22Rv1 (cell line): ENCODE measurements at regions not wholly inside any gene's neighbourhood (a gene's known extent, or its start where the extent isn't known, plus 50 kb on each side); places are given as distances from the start of the nearest gene placed in this dataset.

ENCODE experiments used
- ZFX ChIP-seq: fragments of 450-650 bp; IDR thresholded peaks from 2 replicates; pipeline ENCODE4 v1.6.1; 2017; ENCODE audit warnings: antibody characterized with exemption, borderline replicate concordance
- TF ChIP-seq, protein P1 (sequence below): fragments of 450-650 bp; IDR thresholded peaks from 2 replicates; pipeline ENCODE4 v1.5.1; 2017; ENCODE audit warnings: mild to moderate bottlenecking

DNA sequence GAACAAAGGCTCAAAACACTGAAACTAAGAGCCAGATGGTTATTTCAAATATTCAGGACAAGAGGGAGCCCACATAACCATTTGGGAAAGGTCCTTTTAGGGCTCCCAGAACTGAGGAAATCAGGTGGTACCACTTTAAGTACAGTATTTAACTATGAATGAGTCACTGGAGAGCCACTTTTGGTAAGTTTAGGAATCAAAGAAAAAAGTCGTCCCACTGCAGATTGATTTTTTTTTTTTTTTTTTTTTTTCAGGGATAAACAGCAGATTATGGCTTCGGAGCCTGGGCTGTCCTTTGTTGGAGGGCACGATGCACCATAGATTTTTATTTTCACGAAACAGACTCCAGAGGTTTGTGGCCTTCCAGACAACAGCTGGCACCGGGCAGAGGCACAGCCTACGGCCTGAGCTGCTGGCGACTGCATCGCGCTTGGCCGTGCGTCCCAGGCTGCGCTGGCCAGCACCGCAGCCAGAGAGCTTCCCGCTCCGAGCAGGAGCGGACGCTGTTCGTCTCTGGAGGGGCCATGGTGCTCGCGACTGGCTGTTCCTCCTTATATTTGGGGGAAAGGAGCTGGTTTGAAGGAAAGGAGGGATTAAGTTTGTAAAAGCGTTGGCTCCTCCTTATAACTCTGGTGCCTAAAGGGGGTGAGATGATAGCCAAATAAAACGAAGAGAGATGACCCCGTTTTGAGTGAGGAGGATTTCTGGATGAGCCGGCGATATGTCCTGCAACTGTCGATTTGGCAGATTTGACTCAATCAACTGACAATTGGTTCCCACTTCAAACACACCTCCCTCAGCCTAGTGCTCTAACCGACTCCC is 152.9 kb upstream of the GOLIM4 start:
- TF ChIP-seq, protein P1, sequence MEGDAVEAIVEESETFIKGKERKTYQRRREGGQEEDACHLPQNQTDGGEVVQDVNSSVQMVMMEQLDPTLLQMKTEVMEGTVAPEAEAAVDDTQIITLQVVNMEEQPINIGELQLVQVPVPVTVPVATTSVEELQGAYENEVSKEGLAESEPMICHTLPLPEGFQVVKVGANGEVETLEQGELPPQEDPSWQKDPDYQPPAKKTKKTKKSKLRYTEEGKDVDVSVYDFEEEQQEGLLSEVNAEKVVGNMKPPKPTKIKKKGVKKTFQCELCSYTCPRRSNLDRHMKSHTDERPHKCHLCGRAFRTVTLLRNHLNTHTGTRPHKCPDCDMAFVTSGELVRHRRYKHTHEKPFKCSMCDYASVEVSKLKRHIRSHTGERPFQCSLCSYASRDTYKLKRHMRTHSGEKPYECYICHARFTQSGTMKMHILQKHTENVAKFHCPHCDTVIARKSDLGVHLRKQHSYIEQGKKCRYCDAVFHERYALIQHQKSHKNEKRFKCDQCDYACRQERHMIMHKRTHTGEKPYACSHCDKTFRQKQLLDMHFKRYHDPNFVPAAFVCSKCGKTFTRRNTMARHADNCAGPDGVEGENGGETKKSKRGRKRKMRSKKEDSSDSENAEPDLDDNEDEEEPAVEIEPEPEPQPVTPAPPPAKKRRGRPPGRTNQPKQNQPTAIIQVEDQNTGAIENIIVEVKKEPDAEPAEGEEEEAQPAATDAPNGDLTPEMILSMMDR, result no peak
- TF ChIP-seq ZFX, result no peak
